WTC11 (cell line): ENCODE measurements at regions not wholly inside any gene's neighbourhood (a gene's known extent, or its start where the extent isn't known, plus 50 kb on each side); places are given as distances from the start of the nearest gene placed in this dataset.

Experiments used
- ATAC-seq: fragments of 200-7000 bp; cut with Tn5 transposase; 2 replicates; pipeline ENCODE4 v1.10.0; 2021; ENCODE audit warnings: mild to moderate bottlenecking, moderate library complexity
- CTCF ChIA-PET: fragments of 300-600 bp; sonication (Branson Sonifier 250); formaldehyde crosslinking; loops from one replicate; lab custom pipeline; 2021; ENCODE audit warnings: antibody characterized with exemption; lab: Charles Lee
- POLR2A ChIA-PET: fragments of 350-600 bp; sonication (Branson Sonifier 250); formaldehyde crosslinking; loops from one replicate; lab custom pipeline; 2021; ENCODE audit warnings: antibody characterized with exemption; lab: Charles Lee
- DNase-seq: peaks from one replicate; pipeline ENCODE4 v3.0.0; 2021; ENCODE audit warnings: low spot score
- H3K27ac Mint-ChIP-seq: 2 replicates; pipeline ENCODE4 v1.8.0; 2021; ENCODE audit warnings: mixed read lengths
- H3K27me3 Mint-ChIP-seq: 2 replicates; pipeline ENCODE4 v1.8.0; 2021; ENCODE audit warnings: low read depth, mild to moderate bottlenecking, moderate library complexity, mixed read lengths
- H3K36me3 Mint-ChIP-seq: 2 replicates; pipeline ENCODE4 v1.8.0; 2021; ENCODE audit warnings: mixed read lengths
- H3K4me1 Mint-ChIP-seq: 2 replicates; pipeline ENCODE4 v1.8.0; 2022; ENCODE audit warnings: mixed read lengths
- H3K4me3 Mint-ChIP-seq: 2 replicates; pipeline ENCODE4 v1.8.0; 2021; ENCODE audit warnings: mild to moderate bottlenecking, moderate library complexity, mixed read lengths
- H3K9me3 Mint-ChIP-seq: 2 replicates; pipeline ENCODE4 v1.8.0; 2021; ENCODE audit warnings: mixed read lengths
- ATF1 ChIP-seq: sonication (generic); formaldehyde crosslinking; IDR thresholded peaks from 2 replicates; pipeline ENCODE4 v1.8.1; 2023; ENCODE audit warnings: mild to moderate bottlenecking, moderate library complexity, missing genetic modification reagents
- E2F1 ChIP-seq: sonication (generic); formaldehyde crosslinking; IDR thresholded peaks from 2 replicates; pipeline ENCODE4 v1.8.0; 2022; ENCODE audit warnings: mild to moderate bottlenecking, missing genetic modification reagents
- ETV6 ChIP-seq: sonication (generic); formaldehyde crosslinking; IDR thresholded peaks from 2 replicates; pipeline ENCODE4 v1.8.1; 2022; ENCODE audit warnings: mild to moderate bottlenecking, missing genetic modification reagents
- GTF2I ChIP-seq: fragments of 250-450 bp; sonication (Bioruptor Pico); conservative IDR thresholded peaks from 2 replicates; pipeline ENCODE4 v1.4.0; 2021; ENCODE audit warnings: mild to moderate bottlenecking
- HMGA2 ChIP-seq: fragments of 250-450 bp; sonication (Bioruptor Pico); IDR thresholded peaks from 2 replicates; pipeline ENCODE4 v1.4.0; 2021; ENCODE audit warnings: mild to moderate bottlenecking, moderate library complexity
- IRF2 ChIP-seq: sonication (generic); formaldehyde crosslinking; IDR thresholded peaks from 2 replicates; pipeline ENCODE4 v1.8.0; 2022; ENCODE audit warnings: low read depth, missing genetic modification reagents, borderline replicate concordance
- NR1H2 ChIP-seq: sonication (generic); formaldehyde crosslinking; IDR thresholded peaks from 2 replicates; pipeline ENCODE4 v1.9.0; 2021; ENCODE audit warnings: mild to moderate bottlenecking, moderate library complexity, missing genetic modification reagents
- NR2C2 ChIP-seq: sonication (generic); formaldehyde crosslinking; IDR thresholded peaks from 2 replicates; pipeline ENCODE4 v1.8.0; 2022; ENCODE audit warnings: mild to moderate bottlenecking, missing genetic modification reagents
- OVOL2 ChIP-seq: fragments of 250-450 bp; sonication (Bioruptor Pico); IDR thresholded peaks from 2 replicates; pipeline ENCODE4 v1.9.0; 2021; ENCODE audit warnings: mild to moderate bottlenecking, borderline replicate concordance
- RELA ChIP-seq: sonication (generic); formaldehyde crosslinking; IDR thresholded peaks from 2 replicates; pipeline ENCODE4 v1.8.1; 2022; ENCODE audit warnings: missing genetic modification reagents, mild to moderate bottlenecking, borderline replicate concordance
- SMAD4 ChIP-seq: sonication (generic); formaldehyde crosslinking; IDR thresholded peaks from 2 replicates; pipeline ENCODE4 v1.8.0; 2022; ENCODE audit warnings: mild to moderate bottlenecking, missing genetic modification reagents
- STAT6 ChIP-seq: sonication (generic); formaldehyde crosslinking; conservative IDR thresholded peaks from 2 replicates; pipeline ENCODE4 v1.8.1; 2023; ENCODE audit warnings: mild to moderate bottlenecking, low read depth, missing genetic modification reagents, moderate library complexity
- TEAD1 ChIP-seq: sonication (generic); formaldehyde crosslinking; IDR thresholded peaks from 2 replicates; pipeline ENCODE4 v1.8.0; 2022; ENCODE audit warnings: mild to moderate bottlenecking, missing genetic modification reagents
- ZBTB43 ChIP-seq: sonication (generic); formaldehyde crosslinking; IDR thresholded peaks from 2 replicates; pipeline ENCODE4 v1.8.1; 2023; ENCODE audit warnings: mild to moderate bottlenecking, missing genetic modification reagents
- ZNF138 ChIP-seq: sonication (generic); formaldehyde crosslinking; conservative IDR thresholded peaks from 2 replicates; pipeline ENCODE4 v1.8.1; 2022; ENCODE audit warnings: mild to moderate bottlenecking, moderate library complexity, missing genetic modification reagents
- ZNF263 ChIP-seq: sonication (generic); formaldehyde crosslinking; IDR thresholded peaks from 2 replicates; pipeline ENCODE4 v1.8.1; 2022; ENCODE audit warnings: low read depth, mild to moderate bottlenecking, moderate library complexity, missing genetic modification reagents
- ZNF396 ChIP-seq: fragments of 250-450 bp; sonication (Bioruptor Pico); IDR thresholded peaks from 2 replicates; pipeline ENCODE4 v1.8.0; 2021; ENCODE audit warnings: mild to moderate bottlenecking, moderate library complexity, borderline replicate concordance
- ZNF423 ChIP-seq: fragments of 250-450 bp; sonication (Bioruptor Pico); IDR thresholded peaks from 2 replicates; pipeline ENCODE4 v2.1.2; 2022; ENCODE audit warnings: mild to moderate bottlenecking, moderate library complexity
- ZNF512 ChIP-seq: sonication (generic); formaldehyde crosslinking; IDR thresholded peaks from 2 replicates; pipeline ENCODE4 v1.8.1; 2022; ENCODE audit warnings: missing genetic modification reagents, borderline replicate concordance
- ZNF532 ChIP-seq: fragments of 250-450 bp; sonication (Bioruptor Pico); IDR thresholded peaks from 2 replicates; pipeline ENCODE4 v1.9.0; 2021; ENCODE audit warnings: mild to moderate bottlenecking, borderline replicate concordance
- ZNF671 ChIP-seq: fragments of 250-450 bp; sonication (Bioruptor Pico); IDR thresholded peaks from 2 replicates; pipeline ENCODE4 v1.8.0; 2021; ENCODE audit warnings: mild to moderate bottlenecking

GRCh38 chr10:16363741-16364140, 73.1 kb upstream of the PTER start (continued):
- no peak for TF ChIP-seq ZNF512 (CRISPR knock-in tag)
- no peak for TF ChIP-seq ZNF138 (CRISPR knock-in tag)
- TF ChIP-seq IRF2: no peak
- no peak for TF ChIP-seq RELA (CRISPR knock-in tag)

- Mint-ChIP-seq H3K4me3 (no peak overlapping the region), H3K27ac (no peak overlapping the region), H3K36me3 (no peaks in the 10 kb centered on the region), H3K27me3 (no peaks in the 10 kb centered on the region), H3K4me1 (peaks cover 19% of the 10 kb centered on the region), H3K9me3 (peaks cover 14% of the 10 kb centered on the region)
- TF ChIP-seq ZBTB43 (CRISPR knock-in tag): no peak
- TF ChIP-seq ZNF671 (CRISPR knock-in tag): no peak
- TF ChIP-seq E2F1 (CRISPR knock-in tag): no peak
- TF ChIP-seq ATF1 (CRISPR knock-in tag): no peak
- no peak for TF ChIP-seq TEAD1 (CRISPR knock-in tag)
- TF ChIP-seq ETV6 (CRISPR knock-in tag): no peak
- TF ChIP-seq ZNF396 (CRISPR knock-in tag): no peak
- TF ChIP-seq HMGA2: no peak
- no peak for TF ChIP-seq ZNF263
- TF ChIP-seq NR1H2: no peak
- no peak for TF ChIP-seq GTF2I (CRISPR knock-in tag)
- TF ChIP-seq OVOL2 (CRISPR knock-in tag): no peak
- no peak for TF ChIP-seq ZNF423 (CRISPR knock-in tag)
- TF ChIP-seq SMAD4 (CRISPR knock-in tag): no peak
- no peak for TF ChIP-seq STAT6
- TF ChIP-seq ZNF532 (CRISPR knock-in tag): no peak
- TF ChIP-seq NR2C2 (CRISPR knock-in tag): no peak
- ChIA-PET CTCF (no interaction called here), POLR2A (no interaction called here)
- ATAC-seq (no peak), DNase-seq (no peak)
Observed at GRCh38 chr10:16367621-16368292, 69.1 kb upstream of the PTER start.
